ENCODE measurements at regions not wholly inside any gene's neighbourhood (a gene's known extent, or its start where the extent isn't known, plus 50 kb on each side); places are given as distances from the start of the nearest gene placed in this dataset.
"Not testable (repeated sequence)": the region's sequence is repeated elsewhere in the genome, so short reads cannot be mapped to it uniquely, and the experiment has no call there.

DNA sequence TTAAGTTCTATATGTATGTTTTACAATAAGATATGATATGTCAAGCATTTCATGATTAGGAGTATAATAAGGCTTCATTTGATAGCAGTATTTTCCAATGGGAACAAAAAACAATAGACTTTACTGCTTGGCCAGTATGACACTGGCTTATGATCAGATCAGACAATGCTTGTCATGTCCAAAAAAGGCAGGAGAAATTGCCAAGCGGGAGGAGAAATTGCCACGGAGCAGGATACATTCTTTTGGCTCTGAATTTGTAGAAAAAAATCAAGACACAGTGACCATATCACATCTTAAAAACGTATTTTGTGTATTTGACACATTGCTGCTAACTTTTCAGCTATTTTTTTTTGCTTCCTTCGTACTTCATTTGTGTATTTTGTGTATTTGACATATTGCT, 404.1 kb downstream of the CNTNAP4 start:
- H3K4me3 ChIP-seq (ENCODE audit: low read depth in 1 of 2, low read length in 1 of 2): no peak overlapping the region
- no peak for TF ChIP-seq CTCF (IDR thresholded peaks at IDR 0.05)
- no peaks in the 10 kb centered on the region for H3K36me3 ChIP-seq
- H3K9me3 ChIP-seq: no peaks in the 10 kb centered on the region
- no peaks in the 10 kb centered on the region for H3K4me1 ChIP-seq (ENCODE audit: control insufficient read depth in 1 of 2, insufficient read depth in 1 of 2, low read depth in 1 of 2, low read length in 1 of 2)
- no peak overlapping the region for H3K27ac ChIP-seq
- no peaks in the 10 kb centered on the region for H3K27me3 ChIP-seq

DNA sequence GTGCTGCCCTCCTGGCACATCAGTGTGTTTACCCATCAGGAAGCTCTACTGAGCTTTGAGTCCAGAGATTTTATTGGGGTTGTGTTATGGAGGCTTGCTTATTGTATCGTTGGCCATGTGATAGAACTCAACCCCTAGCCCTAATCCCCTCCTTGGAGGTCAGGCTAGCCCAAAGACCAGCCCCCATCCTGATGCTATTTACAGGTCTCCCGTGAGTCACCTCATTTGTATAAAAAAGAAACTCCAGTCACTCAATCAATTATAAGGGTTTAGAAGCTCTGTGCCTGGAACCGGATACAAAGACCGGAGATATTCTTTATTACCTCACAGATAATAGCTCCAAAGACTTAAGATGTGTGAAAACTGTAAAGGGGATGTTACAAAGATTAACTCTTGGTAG, 405.9 kb downstream of the CNTNAP4 start:
- Histone ChIP-seq H3K36me3 (no peaks in the 10 kb centered on the region), H3K9me3 (no peaks in the 10 kb centered on the region), H3K27me3 (no peaks in the 10 kb centered on the region), H3K4me1 (ENCODE audit: control insufficient read depth in 1 of 2, insufficient read depth in 1 of 2, low read depth in 1 of 2, low read length in 1 of 2) (no peaks in the 10 kb centered on the region), H3K27ac (no peak overlapping the region), H3K4me3 (ENCODE audit: low read depth in 1 of 2, low read length in 1 of 2) (no peak overlapping the region)
- no peak for TF ChIP-seq CTCF (IDR thresholded peaks at IDR 0.05)

DNA sequence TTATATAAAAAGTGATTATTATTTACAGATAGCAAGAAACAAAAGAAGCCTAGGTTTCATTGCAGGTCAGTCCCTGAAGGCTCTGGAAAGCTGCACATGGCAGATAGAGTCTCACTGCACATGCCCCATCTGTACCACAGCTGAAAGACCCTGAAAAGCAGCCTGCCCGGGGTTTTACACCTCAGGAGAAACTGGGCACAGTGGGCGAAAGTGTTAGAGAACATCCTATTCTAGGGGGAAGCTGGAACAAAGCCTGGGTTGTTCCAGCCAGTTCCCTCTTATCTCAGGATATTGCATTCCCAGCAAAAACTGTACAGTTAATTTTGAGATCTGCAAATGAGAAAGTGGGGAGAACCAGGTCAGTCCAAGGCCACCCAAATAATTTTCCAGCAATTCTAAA, 419.7 kb downstream of the CNTNAP4 start:
- no peak overlapping the region for H3K27ac ChIP-seq
- no peaks in the 10 kb centered on the region for H3K27me3 ChIP-seq
- H3K9me3 ChIP-seq: no peaks in the 10 kb centered on the region
- no peak overlapping the region for H3K4me3 ChIP-seq (ENCODE audit: low read depth in 1 of 2, low read length in 1 of 2)
- no peaks in the 10 kb centered on the region for H3K36me3 ChIP-seq
- H3K4me1 ChIP-seq (ENCODE audit: control insufficient read depth in 1 of 2, insufficient read depth in 1 of 2, low read depth in 1 of 2, low read length in 1 of 2): no peaks in the 10 kb centered on the region
- no peak for TF ChIP-seq CTCF (IDR thresholded peaks at IDR 0.05)

GRCh38 chr16:76705892-76706291, 428.7 kb downstream of the CNTNAP4 start:
- H3K9me3 ChIP-seq: no peaks in the 10 kb centered on the region
- no peaks in the 10 kb centered on the region for H3K4me1 ChIP-seq (ENCODE audit: control insufficient read depth in 1 of 2, insufficient read depth in 1 of 2, low read depth in 1 of 2, low read length in 1 of 2)
- H3K36me3 ChIP-seq: no peaks in the 10 kb centered on the region
- no peaks in the 10 kb centered on the region for H3K27me3 ChIP-seq
- no peak for TF ChIP-seq CTCF (IDR thresholded peaks at IDR 0.05)
- H3K27ac ChIP-seq: no peak overlapping the region
- no peak overlapping the region for H3K4me3 ChIP-seq (ENCODE audit: low read depth in 1 of 2, low read length in 1 of 2)

DNA sequence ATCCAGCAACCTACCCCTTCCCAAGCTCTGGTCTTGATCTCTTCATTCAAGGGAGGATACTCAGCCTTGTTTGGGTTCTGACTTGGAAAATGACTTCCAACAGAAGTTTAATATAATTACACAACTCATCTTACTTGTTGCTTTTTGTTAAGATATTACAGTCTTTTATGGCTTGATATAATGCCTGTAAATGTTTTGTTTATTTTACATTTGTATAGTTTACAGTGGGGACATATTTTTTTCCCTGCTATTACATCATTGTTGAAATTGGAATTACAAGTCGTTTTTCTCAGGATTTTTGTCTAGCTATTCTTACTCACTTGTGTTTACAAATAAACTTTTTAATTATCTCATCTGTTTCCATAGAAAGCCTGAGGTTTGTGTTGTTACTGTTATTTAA, 436.0 kb downstream of the CNTNAP4 start:
- H3K27me3 ChIP-seq: no peaks in the 10 kb centered on the region
- H3K36me3 ChIP-seq: no peaks in the 10 kb centered on the region
- TF ChIP-seq CTCF (IDR thresholded peaks at IDR 0.05): no peak
- H3K27ac ChIP-seq: no peak overlapping the region
- H3K4me1 ChIP-seq (ENCODE audit: control insufficient read depth in 1 of 2, insufficient read depth in 1 of 2, low read depth in 1 of 2, low read length in 1 of 2): no peaks in the 10 kb centered on the region
- H3K4me3 ChIP-seq (ENCODE audit: low read depth in 1 of 2, low read length in 1 of 2): no peak overlapping the region
- H3K9me3 ChIP-seq: no peaks in the 10 kb centered on the region

- not testable (repeated sequence) for H3K9me3 ChIP-seq
Measured at GRCh38 chr16:76716251-76716650, 439.1 kb downstream of the CNTNAP4 start.

More at GRCh38 chr16:76716251-76716650, 439.1 kb downstream of the CNTNAP4 start:
- H3K36me3 ChIP-seq; H3K27me3 ChIP-seq; H3K4me1 ChIP-seq (ENCODE audit: control insufficient read depth in 1 of 2, insufficient read depth in 1 of 2, low read depth in 1 of 2, low read length in 1 of 2); H3K4me3 ChIP-seq (ENCODE audit: low read depth in 1 of 2, low read length in 1 of 2); H3K27ac ChIP-seq: not testable (repeated sequence)

Measured in neutrophil (primary cell).